Osteoblast (primary cell): ENCODE measurements at regions not wholly inside any gene's neighbourhood (a gene's known extent, or its start where the extent isn't known, plus 50 kb on each side); places are given as distances from the start of the nearest gene placed in this dataset.
A peak's percentile ranks its signal among the peaks of the same experiment; 100 is the strongest.

ENCODE experiments used
- DNase-seq: peaks from one replicate; pipeline ENCODE4 v3.0.0; 2011; ENCODE audit warnings: low spot score, mixed read lengths; ENCODE audit not compliant: insufficient read length; ENCODE audit errors: missing footprints
- H2AFZ ChIP-seq: 2 replicates; pipeline ENCODE4 v1.6.0; 2011; ENCODE audit warnings: mild to moderate bottlenecking, low read length
- H3K27ac ChIP-seq: 2 replicates; pipeline ENCODE4 v1.5.1; 2011; ENCODE audit warnings: mild to moderate bottlenecking, low read depth, low read length, moderate library complexity
- H3K27me3 ChIP-seq: 2 replicates; pipeline ENCODE4 v1.6.0; 2012; ENCODE audit warnings: mild to moderate bottlenecking, control low read depth, inconsistent platforms, low read length, moderate library complexity; ENCODE audit not compliant: insufficient read depth
- H3K36me3 ChIP-seq: 2 replicates; pipeline ENCODE4 v1.5.1; 2011; ENCODE audit warnings: mild to moderate bottlenecking, low read length, control low read depth, moderate library complexity; ENCODE audit not compliant: insufficient read depth
- H3K4me1 ChIP-seq: 2 replicates; pipeline ENCODE4 v1.5.1; 2011; ENCODE audit warnings: mild to moderate bottlenecking, low read length, control low read depth, moderate library complexity; ENCODE audit not compliant: insufficient read depth
- H3K4me2 ChIP-seq: 2 replicates; pipeline ENCODE4 v1.6.0; 2011; ENCODE audit warnings: mild to moderate bottlenecking, low read length; ENCODE audit not compliant: insufficient read depth
- H3K4me3 ChIP-seq: fragments of 200-600 bp; sonication (generic); 3 replicates; pipeline ENCODE4 v1.5.1; 2012; ENCODE audit warnings: mild to moderate bottlenecking, low read length, inconsistent platforms; ENCODE audit not compliant: insufficient read depth
- H3K79me2 ChIP-seq: 2 replicates; pipeline ENCODE4 v1.6.0; 2012; ENCODE audit warnings: mild to moderate bottlenecking, low read length, control low read depth, inconsistent platforms; ENCODE audit not compliant: insufficient read depth
- H3K9me3 ChIP-seq: 2 replicates; pipeline ENCODE4 v1.5.1; 2011; ENCODE audit warnings: low read depth, low read length, control low read depth
- H4K20me1 ChIP-seq: 2 replicates; pipeline ENCODE4 v1.6.0; 2012; ENCODE audit warnings: mild to moderate bottlenecking, low read length, control low read depth; ENCODE audit not compliant: insufficient read depth
- TF ChIP-seq, protein P1 (sequence below): IDR thresholded peaks from 2 replicates; pipeline ENCODE4 v1.5.1; 2011; ENCODE audit warnings: mild to moderate bottlenecking, low read depth, low read length, moderate library complexity; ENCODE audit errors: extremely low read depth

DNA sequence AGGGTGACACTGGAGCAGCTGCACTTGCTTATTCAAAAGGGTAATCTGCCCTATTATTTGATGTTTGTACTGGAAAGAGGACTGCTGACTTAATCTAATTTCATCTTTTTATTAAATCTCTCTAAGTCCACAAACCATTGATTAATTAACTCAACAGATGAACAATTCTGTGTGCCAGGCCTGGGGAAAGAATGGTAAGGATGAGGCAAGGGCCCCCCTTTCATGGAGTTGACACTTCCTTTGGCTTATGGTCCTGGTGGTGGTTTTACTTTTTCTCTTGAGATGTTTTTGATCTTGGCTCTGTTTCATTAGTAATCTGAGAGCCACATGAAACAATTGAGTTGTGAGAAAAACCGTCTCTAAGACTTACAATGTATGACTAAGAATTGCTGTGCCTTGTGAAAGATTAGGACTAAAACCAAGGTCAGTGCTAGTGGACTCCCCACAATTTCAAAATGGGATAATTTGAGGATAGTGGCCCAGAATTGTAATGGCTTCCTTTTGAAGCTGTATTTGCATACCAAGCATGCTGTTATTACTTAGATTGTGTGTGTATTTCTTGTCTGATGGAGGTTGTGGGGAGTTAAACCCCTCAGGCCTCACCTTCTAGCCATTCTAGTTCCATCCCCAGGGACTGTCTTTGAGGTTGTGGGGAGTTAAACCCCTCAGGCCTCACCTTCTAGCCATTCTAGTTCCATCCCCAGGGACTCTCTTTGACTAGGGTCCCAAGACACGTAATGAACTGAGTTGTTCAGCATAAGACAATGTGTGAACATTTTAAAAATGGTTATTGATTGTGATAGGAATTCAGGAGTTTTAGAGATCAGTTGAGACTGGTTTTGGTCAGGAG, 52.5 kb upstream of the EVL start:
- no peaks in the 10 kb centered on the region for H3K27me3 ChIP-seq

DNA sequence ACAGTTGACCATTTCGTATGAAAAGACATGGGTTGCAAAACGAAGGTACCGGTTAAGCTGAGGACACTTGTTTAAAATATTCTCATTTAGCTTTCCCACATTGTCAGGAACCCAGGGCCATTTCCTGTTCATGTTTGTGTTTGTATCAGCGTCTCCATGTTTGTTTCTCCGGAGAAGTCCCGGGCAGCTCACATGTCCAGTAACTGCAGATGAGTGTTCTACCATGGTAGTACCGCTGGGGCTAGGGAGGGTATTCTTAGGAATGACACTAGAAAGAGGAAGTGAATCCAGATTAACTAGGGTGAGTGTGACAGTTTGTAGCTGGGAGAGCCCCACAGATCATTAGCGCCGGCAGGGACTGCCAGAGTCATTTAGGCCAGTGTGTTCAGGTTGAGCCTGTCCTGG, 50.0 kb upstream of the EVL start:
- Histone ChIP-seq H2AFZ (peak overlapping the region; percentile 4), H3K27ac (no peak overlapping the region), H3K4me1 (peaks cover 32% of the 10 kb centered on the region), H3K4me3 (no peak overlapping the region), H3K36me3 (no peaks in the 10 kb centered on the region), H3K27me3 (no peaks in the 10 kb centered on the region), H3K79me2 (peaks cover 16% of the 10 kb centered on the region), H3K4me2 (no peak overlapping the region), H4K20me1 (peaks cover 5% of the 10 kb centered on the region), H3K9me3 (no peaks in the 10 kb centered on the region)
- DNase-seq = no peak
- TF ChIP-seq, protein P1, sequence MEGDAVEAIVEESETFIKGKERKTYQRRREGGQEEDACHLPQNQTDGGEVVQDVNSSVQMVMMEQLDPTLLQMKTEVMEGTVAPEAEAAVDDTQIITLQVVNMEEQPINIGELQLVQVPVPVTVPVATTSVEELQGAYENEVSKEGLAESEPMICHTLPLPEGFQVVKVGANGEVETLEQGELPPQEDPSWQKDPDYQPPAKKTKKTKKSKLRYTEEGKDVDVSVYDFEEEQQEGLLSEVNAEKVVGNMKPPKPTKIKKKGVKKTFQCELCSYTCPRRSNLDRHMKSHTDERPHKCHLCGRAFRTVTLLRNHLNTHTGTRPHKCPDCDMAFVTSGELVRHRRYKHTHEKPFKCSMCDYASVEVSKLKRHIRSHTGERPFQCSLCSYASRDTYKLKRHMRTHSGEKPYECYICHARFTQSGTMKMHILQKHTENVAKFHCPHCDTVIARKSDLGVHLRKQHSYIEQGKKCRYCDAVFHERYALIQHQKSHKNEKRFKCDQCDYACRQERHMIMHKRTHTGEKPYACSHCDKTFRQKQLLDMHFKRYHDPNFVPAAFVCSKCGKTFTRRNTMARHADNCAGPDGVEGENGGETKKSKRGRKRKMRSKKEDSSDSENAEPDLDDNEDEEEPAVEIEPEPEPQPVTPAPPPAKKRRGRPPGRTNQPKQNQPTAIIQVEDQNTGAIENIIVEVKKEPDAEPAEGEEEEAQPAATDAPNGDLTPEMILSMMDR = no peak

More for the DNA sequence above, 52.5 kb upstream of the EVL start:
- Histone ChIP-seq H2AFZ (no peak overlapping the region), H3K4me2 (no peak overlapping the region), H3K79me2 (peaks cover 19% of the 10 kb centered on the region), H3K9me3 (no peaks in the 10 kb centered on the region), H3K27ac (peak overlapping the region; percentile 64), H3K4me1 (peaks cover 19% of the 10 kb centered on the region), H3K36me3 (no peaks in the 10 kb centered on the region), H4K20me1 (peaks cover 8% of the 10 kb centered on the region), H3K4me3 (no peak overlapping the region)
- TF ChIP-seq, protein P1 = no peak
- DNase-seq = peak; percentile 62
